Ovary (tissue), 7 donors: ENCODE measurements at regions not wholly inside any gene's neighbourhood (a gene's known extent, or its start where the extent isn't known, plus 50 kb on each side); places are given as distances from the start of the nearest gene placed in this dataset.

Experiments
- DNase-seq, 5 donors: peaks; one replicate each; pipeline ENCODE4 v3.0.0-alpha.2; 2019 to 2020
- H3K27ac ChIP-seq, 2 donors: fragments of 200-600 bp; one replicate each; pipeline versions ENCODE4 v1.5.1 to v1.8.0; 2019 to 2022
- H3K27me3 ChIP-seq: fragments of 200-600 bp; one replicate; pipeline ENCODE4 v1.8.0; 2022
- H3K36me3 ChIP-seq: fragments of 200-600 bp; sonication (generic); one replicate; pipeline ENCODE4 v1.5.1; 2019
- H3K4me1 ChIP-seq: one replicate; pipeline ENCODE4 v1.8.1; 2013; ENCODE audit warnings: mild to moderate bottlenecking, moderate library complexity; ENCODE audit not compliant: insufficient read depth
- H3K4me3 ChIP-seq: fragments of 200-600 bp; sonication (generic); one replicate; pipeline ENCODE4 v1.5.1; 2017
- H3K9me3 ChIP-seq, 2 donors: fragments of 200-600 bp in 1 of 2; sonication (generic) in 1 of 2; one replicate each; pipeline versions ENCODE4 v1.5.1 to v1.8.1; 2013 to 2019; ENCODE audit warnings: mild to moderate bottlenecking in 1 of 2, moderate library complexity in 1 of 2
- EP300 ChIP-seq: sonication (generic); formaldehyde crosslinking; IDR thresholded peaks from one replicate; pipeline ENCODE4 v1.6.1; 2017; ENCODE audit warnings: antibody characterized with exemption
- POLR2A ChIP-seq: fragments of 450-650 bp; IDR thresholded peaks from one replicate; pipeline ENCODE4 v1.6.1; 2017; ENCODE audit warnings: antibody characterized with exemption, mild to moderate bottlenecking, moderate library complexity
- WGBS, 3 donors: extraction: QIAGEN DNeasy Blood & Tissue Kit in 1 of 3; methylation state at CpG; one replicate each; pipeline versions ENCODE4 v1.1.5 to v1.1.7; 2013 to 2017; 5-methylcytosine and 5-hydroxymethylcytosine counted together
- intact Hi-C, 4 donors: fragments of 100-400 bp; cut with DNase I; formaldehyde crosslinking; loops; one replicate each; pipeline versions ENCODE4 v1.11.0 to v1.15.1; 2022 to 2023
- TF ChIP-seq, protein P1 (sequence below), 3 donors: fragments of 450-650 bp in 2 of 3; fragments of 200-600 bp in 1 of 3; IDR thresholded peaks; one replicate each; pipeline versions ENCODE4 v1.5.1 to v1.8.0; 2016 to 2022; ENCODE audit warnings: antibody characterized with exemption in 3 of 3, mild to moderate bottlenecking in 1 of 3
- donor health status: DM: no; HTN: no; CAD: no; lungs with moderate emphysema.
- donor health status: DM: no; HTN: no; CAD: no.
- donor health status: Bipolar disorder and iron deficiency.
- donor health status: DM: no; HTN: no; CAD: no.
- donor health status: DM: yes; HTN: yes; CAD: no.

DNA sequence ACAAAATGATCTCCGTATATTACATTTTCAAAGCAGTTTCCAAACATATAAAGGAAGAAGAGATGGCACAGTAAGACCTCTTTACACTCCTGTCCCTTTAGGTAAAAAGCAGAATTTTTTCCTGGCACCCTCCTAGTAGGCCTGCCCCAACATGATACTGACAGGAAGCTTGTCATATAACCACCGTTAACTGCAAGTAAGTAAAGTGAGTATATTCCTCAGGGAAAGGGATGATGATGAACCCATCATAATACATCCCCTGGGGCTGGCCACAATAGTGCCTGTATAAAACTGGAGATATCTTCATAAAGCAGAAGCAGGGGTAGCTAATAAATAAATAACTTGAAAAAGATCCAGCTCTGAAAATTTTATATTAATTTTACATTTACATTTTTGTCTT lies 893.0 kb downstream of the DIPK2A start:
- no peak for TF ChIP-seq POLR2A
- TF ChIP-seq EP300 = no peak
- TF ChIP-seq, protein P1, sequence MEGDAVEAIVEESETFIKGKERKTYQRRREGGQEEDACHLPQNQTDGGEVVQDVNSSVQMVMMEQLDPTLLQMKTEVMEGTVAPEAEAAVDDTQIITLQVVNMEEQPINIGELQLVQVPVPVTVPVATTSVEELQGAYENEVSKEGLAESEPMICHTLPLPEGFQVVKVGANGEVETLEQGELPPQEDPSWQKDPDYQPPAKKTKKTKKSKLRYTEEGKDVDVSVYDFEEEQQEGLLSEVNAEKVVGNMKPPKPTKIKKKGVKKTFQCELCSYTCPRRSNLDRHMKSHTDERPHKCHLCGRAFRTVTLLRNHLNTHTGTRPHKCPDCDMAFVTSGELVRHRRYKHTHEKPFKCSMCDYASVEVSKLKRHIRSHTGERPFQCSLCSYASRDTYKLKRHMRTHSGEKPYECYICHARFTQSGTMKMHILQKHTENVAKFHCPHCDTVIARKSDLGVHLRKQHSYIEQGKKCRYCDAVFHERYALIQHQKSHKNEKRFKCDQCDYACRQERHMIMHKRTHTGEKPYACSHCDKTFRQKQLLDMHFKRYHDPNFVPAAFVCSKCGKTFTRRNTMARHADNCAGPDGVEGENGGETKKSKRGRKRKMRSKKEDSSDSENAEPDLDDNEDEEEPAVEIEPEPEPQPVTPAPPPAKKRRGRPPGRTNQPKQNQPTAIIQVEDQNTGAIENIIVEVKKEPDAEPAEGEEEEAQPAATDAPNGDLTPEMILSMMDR (IDR thresholded peaks at IDR 0.05) = no peak
- no peak for DNase-seq
- Histone ChIP-seq H3K27ac (no peak overlapping the region), H3K4me3 (no peak overlapping the region), H3K27me3 (no peaks in the 10 kb centered on the region), H3K36me3 (no peaks in the 10 kb centered on the region), H3K4me1 (peaks cover 5% of the 10 kb centered on the region), H3K9me3 (no peaks in the 10 kb centered on the region)
- 82 to 85% (median 83%) methylated on average over 2 of the region's 2 CpGs for WGBS, 3 donors
- intact Hi-C loops = no loop called here

DNA sequence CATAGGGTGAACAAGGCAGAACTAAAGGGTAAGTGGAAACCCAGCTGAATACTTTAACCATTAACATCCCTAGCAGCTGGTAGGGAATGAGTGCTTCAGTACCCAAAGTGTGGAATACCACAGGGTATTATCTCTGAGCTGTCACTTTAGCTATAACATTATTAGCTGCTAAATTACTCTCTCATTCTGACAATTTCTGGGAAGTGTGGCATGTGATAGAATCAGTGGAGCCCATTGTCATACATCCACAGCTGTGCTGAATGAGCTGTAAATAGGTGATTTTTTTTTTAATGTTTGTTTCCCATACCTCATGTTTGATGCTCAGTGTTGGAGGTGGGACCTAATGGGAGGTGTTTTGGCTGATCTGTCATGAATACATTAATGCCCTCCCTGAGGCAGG lies 894.3 kb downstream of the DIPK2A start:
- intact Hi-C loops = no loop called here
- DNase-seq = no peak

DNA sequence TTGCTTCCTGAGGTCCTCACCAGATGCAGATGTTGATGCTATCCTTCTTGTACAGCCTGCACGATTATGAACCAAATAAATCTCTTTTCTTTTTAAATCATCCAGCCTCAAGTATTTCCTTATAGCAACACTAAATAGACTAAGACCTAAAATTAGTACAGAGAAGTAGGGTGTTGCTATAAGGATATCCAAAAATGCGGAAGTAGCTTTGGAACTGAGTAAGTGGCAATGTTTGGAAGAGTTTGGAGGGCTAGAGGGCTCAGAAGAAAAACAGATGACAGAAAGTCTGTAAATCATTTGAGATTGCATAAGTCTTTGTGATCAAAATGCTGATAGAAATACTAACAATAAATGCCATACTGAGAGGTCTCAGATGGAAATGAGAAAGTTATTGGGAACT lies 894.9 kb downstream of the DIPK2A start:
- H3K4me1 ChIP-seq = peaks cover 5% of the 10 kb centered on the region
- no peak for DNase-seq
- WGBS, 3 donors = 23 to 39% (median 29%) methylated on average over 2 of the region's 2 CpGs
- no peak overlapping the region for H3K27ac ChIP-seq
- no peaks in the 10 kb centered on the region for H3K27me3 ChIP-seq
- no peaks in the 10 kb centered on the region for H3K9me3 ChIP-seq
- no peak overlapping the region for H3K4me3 ChIP-seq
- TF ChIP-seq EP300 (no peak), POLR2A (no peak)
- TF ChIP-seq, protein P1 (IDR thresholded peaks at IDR 0.05) = no peak
- no peaks in the 10 kb centered on the region for H3K36me3 ChIP-seq
- intact Hi-C loops = no loop called here

More for the DNA sequence above, 894.3 kb downstream of the DIPK2A start:
- H3K27me3 ChIP-seq = no peaks in the 10 kb centered on the region
- H3K36me3 ChIP-seq = no peaks in the 10 kb centered on the region
- TF ChIP-seq EP300 = no peak
- TF ChIP-seq POLR2A = no peak
- TF ChIP-seq, protein P1 (IDR thresholded peaks at IDR 0.05) = no peak
- no peaks in the 10 kb centered on the region for H3K9me3 ChIP-seq
- H3K4me1 ChIP-seq = peaks cover 5% of the 10 kb centered on the region
- H3K4me3 ChIP-seq = no peak overlapping the region
- H3K27ac ChIP-seq = no peak overlapping the region

DNA sequence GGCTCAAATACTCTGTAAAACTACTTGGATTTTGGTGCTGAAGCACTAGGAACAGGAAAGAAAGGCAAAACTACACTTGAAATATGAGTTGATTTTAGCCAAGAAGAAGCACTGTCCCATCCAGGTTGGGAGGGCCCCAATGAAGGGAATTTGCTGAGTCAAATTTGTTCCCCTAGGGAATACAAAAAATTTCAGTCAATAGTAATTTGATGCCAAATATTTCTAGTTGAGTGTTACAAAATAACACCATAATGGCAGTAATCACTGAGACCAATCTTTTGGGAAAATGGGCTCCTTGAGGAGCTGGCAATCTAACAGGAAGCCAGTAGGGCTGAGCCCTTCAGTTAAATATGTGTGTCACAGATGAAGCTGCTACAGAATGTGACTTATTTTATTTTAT lies 896.9 kb downstream of the DIPK2A start:
- Histone ChIP-seq H3K9me3 (no peaks in the 10 kb centered on the region), H3K4me1 (peaks cover 5% of the 10 kb centered on the region), H3K36me3 (no peaks in the 10 kb centered on the region), H3K27me3 (no peaks in the 10 kb centered on the region), H3K27ac (no peak overlapping the region), H3K4me3 (no peak overlapping the region)
- intact Hi-C loops = no loop called here
- TF ChIP-seq POLR2A = no peak
- TF ChIP-seq, protein P1 (IDR thresholded peaks at IDR 0.05) = no peak
- TF ChIP-seq EP300 = no peak
- no peak for DNase-seq

DNA sequence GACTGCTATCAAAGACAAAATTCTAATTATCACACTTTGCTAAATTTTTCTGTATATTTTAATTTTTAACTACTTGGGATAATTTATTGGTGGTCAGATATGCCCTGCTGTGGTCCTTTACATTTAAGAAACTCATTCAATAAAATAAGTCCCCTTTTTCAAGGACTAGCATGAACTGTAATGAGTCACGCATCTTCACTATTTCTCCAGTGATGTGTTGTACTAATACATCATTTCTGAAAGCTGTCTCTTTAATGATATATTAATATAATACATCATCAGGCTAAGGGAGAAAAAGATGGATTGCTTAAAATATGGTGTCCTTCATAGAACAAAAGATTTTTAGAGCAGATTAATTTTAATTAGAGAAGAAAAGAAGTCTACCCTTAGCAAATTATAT lies 901.4 kb downstream of the DIPK2A start:
- H3K9me3 ChIP-seq = no peaks in the 10 kb centered on the region
- H3K27ac ChIP-seq = no peak overlapping the region
- H3K36me3 ChIP-seq = no peaks in the 10 kb centered on the region
- H3K27me3 ChIP-seq = no peaks in the 10 kb centered on the region
- H3K4me3 ChIP-seq = no peak overlapping the region
- intact Hi-C loops = no loop called here
- WGBS, 3 donors = 95 to 98% (median 98%) methylated on average over 1 of the region's 1 CpG
- TF ChIP-seq POLR2A = no peak
- no peak for TF ChIP-seq EP300
- TF ChIP-seq, protein P1 (IDR thresholded peaks at IDR 0.05) = no peak
- H3K4me1 ChIP-seq = no peaks in the 10 kb centered on the region
- no peak for DNase-seq
